Transverse colon (tissue), 4 donors: ENCODE measurements at regions not wholly inside any gene's neighbourhood (a gene's known extent, or its start where the extent isn't known, plus 50 kb on each side); places are given as distances from the start of the nearest gene placed in this dataset.

Experiments
- DNase-seq: peaks from one replicate; pipeline ENCODE4 v3.0.0-alpha.2; 2019
- H3K27ac ChIP-seq, 4 donors: fragments of 200-600 bp; sonication (generic); 2 replicates each; pipeline ENCODE4 v1.5.1; 2016 to 2018; ENCODE audit warnings: inconsistent platforms in 4 of 4
- H3K27me3 ChIP-seq: fragments of 200-600 bp; sonication (generic); 2 replicates; pipeline ENCODE4 v1.5.1; 2017; ENCODE audit warnings: inconsistent platforms
- H3K36me3 ChIP-seq, 4 donors: fragments of 200-600 bp; sonication (generic); 2 replicates each; pipeline ENCODE4 v1.5.1; 2017 to 2019; ENCODE audit warnings: inconsistent platforms in 4 of 4
- H3K4me1 ChIP-seq, 4 donors: fragments of 200-600 bp; sonication (generic); 2 replicates each; pipeline ENCODE4 v1.5.1; 2017 to 2020; ENCODE audit warnings: inconsistent platforms in 4 of 4
- H3K4me3 ChIP-seq, 4 donors: fragments of 200-600 bp; sonication (generic); 1 replicate in 1 of 4; 2 replicates in 3 of 4; pipeline versions ENCODE4 v1.5.1 to v1.6.1; 2017 to 2019; ENCODE audit warnings: inconsistent platforms in 4 of 4
- H3K9me3 ChIP-seq, 2 donors: fragments of 200-600 bp; sonication (generic); 2 replicates each; pipeline ENCODE4 v1.5.1; 2017 to 2019; ENCODE audit warnings: inconsistent platforms in 2 of 2
- CTCF ChIP-seq, 5 experiments: fragments of 200-600 bp in 3 of 5; fragments of 450-650 bp in 2 of 5; sonication (generic) in 3 of 5; IDR thresholded peaks; 1 replicate in 2 of 5; 2 replicates in 3 of 5; pipeline ENCODE4 v1.5.1; 2016 to 2017; ENCODE audit warnings: antibody characterized with exemption in 5 of 5, inconsistent platforms in 3 of 5, mild to moderate bottlenecking in 2 of 5, moderate library complexity in 1 of 5
- EP300 ChIP-seq: sonication (generic); formaldehyde crosslinking; IDR thresholded peaks from one replicate; pipeline ENCODE4 v1.6.1; 2017; ENCODE audit warnings: antibody characterized with exemption, low read depth
- POLR2A ChIP-seq: fragments of 450-650 bp; IDR thresholded peaks from one replicate; pipeline ENCODE4 v1.6.1; 2016; ENCODE audit warnings: antibody characterized with exemption, mild to moderate bottlenecking, moderate library complexity
- POLR2AphosphoS5 ChIP-seq, 3 donors: sonication (generic); formaldehyde crosslinking; IDR thresholded peaks; one replicate each; pipeline ENCODE4 v1.6.1; 2016; ENCODE audit warnings: antibody characterized with exemption in 3 of 3
- WGBS, 2 donors: methylation state at CpG; one replicate each; pipeline ENCODE4 v1.1.5; 2018; ENCODE audit warnings: low coverage in 1 of 2; 5-methylcytosine and 5-hydroxymethylcytosine counted together
- in situ Hi-C, 4 donors: fragments of 200-750 bp; cut with MboI; loops; one replicate each; pipeline versions ENCODE4 v1.15.0 to v1.15.1; 2017; ENCODE audit warnings: low sequenced_read_pairs in 3 of 4, low pct_ligation_motif_present in 1 of 4, low pct_unique_long_range_greater_than_20kb in 1 of 4
- intact Hi-C: fragments of 100-400 bp; cut with DNase I; formaldehyde crosslinking; loops from one replicate; pipeline ENCODE4 v1.15.1; 2023; ENCODE audit warnings: low total_unique reads

- Histone ChIP-seq H3K36me3 (no peaks in the 10 kb centered on the region), H3K27ac (no peak overlapping the region), H3K9me3 (peaks cover 0 to 5% of the 10 kb centered on the region in 2 donors), H3K4me3 (no peak overlapping the region), H3K27me3 (no peaks in the 10 kb centered on the region), H3K4me1 (no peaks in the 10 kb centered on the region)
- intact Hi-C loops, result no loop called here
- TF ChIP-seq POLR2A (no peak), CTCF (IDR thresholded peaks at IDR 0.05) (no peak), EP300 (no peak), POLR2AphosphoS5 (IDR thresholded peaks at IDR 0.05) (no peak)
- 80 to 92% methylated on average over 1 to 2 of the region's 2 CpGs for WGBS, 2 donors
- DNase-seq, result no peak
- in situ Hi-C loops, result no loop called here
Measured at GRCh38 chr2:4192119-4192518, 488.7 kb downstream of the DCDC2C start.

GRCh38 chr2:4214444-4215205 lies 511.2 kb downstream of the DCDC2C start:
- Histone ChIP-seq H3K27me3 (no peaks in the 10 kb centered on the region), H3K9me3 (peaks cover 0 to 4% of the 10 kb centered on the region in 2 donors), H3K4me3 (no peak overlapping the region), H3K27ac (no peak overlapping the region), H3K4me1 (no peaks in the 10 kb centered on the region), H3K36me3 (no peaks in the 10 kb centered on the region)
- no peak for DNase-seq
- TF ChIP-seq POLR2A (no peak), CTCF (IDR thresholded peaks at IDR 0.05) (no peak), POLR2AphosphoS5 (IDR thresholded peaks at IDR 0.05) (no peak), EP300 (no peak)
- WGBS, 2 donors, result 66 to 72% methylated on average over 3 to 10 of the region's 10 CpGs
- intact Hi-C loops, result no loop called here
- in situ Hi-C loops, result no loop called here

GRCh38 chr2:4217737-4218136 lies 514.4 kb downstream of the DCDC2C start:
- no peak overlapping the region for H3K4me3 ChIP-seq
- no peaks in the 10 kb centered on the region for H3K27me3 ChIP-seq
- H3K36me3 ChIP-seq, result no peaks in the 10 kb centered on the region
- H3K9me3 ChIP-seq, result peaks cover 3 to 4% of the 10 kb centered on the region in 2 donors
- no peak overlapping the region for H3K27ac ChIP-seq
- in situ Hi-C loops (no loop called here), intact Hi-C loops (no loop called here)
- H3K4me1 ChIP-seq, result no peaks in the 10 kb centered on the region
- TF ChIP-seq CTCF (IDR thresholded peaks at IDR 0.05) (no peak), EP300 (no peak), POLR2AphosphoS5 (IDR thresholded peaks at IDR 0.05) (no peak), POLR2A (no peak)
- DNase-seq, result no peak
- WGBS, 2 donors, result 69 to 86% methylated on average over 1 of the region's 1 CpG

GRCh38 chr2:4219101-4219500 lies 515.7 kb downstream of the DCDC2C start:
- no peaks in the 10 kb centered on the region for H3K36me3 ChIP-seq
- H3K4me3 ChIP-seq, result no peak overlapping the region
- no peak for TF ChIP-seq CTCF (IDR thresholded peaks at IDR 0.05)
- TF ChIP-seq POLR2AphosphoS5 (IDR thresholded peaks at IDR 0.05), result no peak
- TF ChIP-seq POLR2A, result no peak
- no peak for TF ChIP-seq EP300
- no peaks in the 10 kb centered on the region for H3K27me3 ChIP-seq
- H3K9me3 ChIP-seq, result peaks cover 3 to 4% of the 10 kb centered on the region in 2 donors
- DNase-seq, result no peak
- H3K4me1 ChIP-seq, result no peaks in the 10 kb centered on the region
- in situ Hi-C loops, result no loop called here
- intact Hi-C loops, result no loop called here
- no peak overlapping the region for H3K27ac ChIP-seq
- WGBS, 2 donors, result 64 to 82% methylated on average over 1 of the region's 1 CpG
